ENCODE measurements at regions not wholly inside any gene's neighbourhood (a gene's known extent, or its start where the extent isn't known, plus 50 kb on each side); places are given as distances from the start of the nearest gene placed in this dataset.

DNA sequence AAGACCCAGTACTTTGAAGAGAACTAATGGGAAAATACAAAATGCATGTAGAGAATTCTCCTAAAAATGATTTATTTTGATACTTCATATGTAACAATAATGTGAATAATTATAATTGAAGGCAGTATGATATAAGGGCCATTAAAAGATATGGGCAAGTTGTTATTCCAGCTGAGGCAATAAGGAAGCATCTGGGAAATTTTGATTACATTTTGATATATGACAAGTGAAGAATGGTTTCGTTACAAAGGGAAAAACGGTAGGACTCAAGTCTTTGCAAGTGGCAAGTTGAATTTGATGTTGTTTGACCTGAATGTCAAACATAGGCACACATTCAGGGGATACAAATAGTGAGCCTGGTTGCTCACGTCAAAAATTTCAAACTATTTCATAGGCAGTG is 137.9 kb upstream of the TP63 start:
- H3K4me3 ChIP-seq (ENCODE audit: low read depth, low read length): no peak overlapping the region
- DNase-seq (ENCODE audit: low read depth): no peak
- TF ChIP-seq POLR2A (IDR thresholded peaks at IDR 0.05; ENCODE audit: extremely low read depth, insufficient read length): no peak
- TF ChIP-seq MYC (IDR thresholded peaks at IDR 0.05; ENCODE audit: low read depth, low read length): no peak
- TF ChIP-seq, protein P1, sequence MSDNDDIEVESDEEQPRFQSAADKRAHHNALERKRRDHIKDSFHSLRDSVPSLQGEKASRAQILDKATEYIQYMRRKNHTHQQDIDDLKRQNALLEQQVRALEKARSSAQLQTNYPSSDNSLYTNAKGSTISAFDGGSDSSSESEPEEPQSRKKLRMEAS (IDR thresholded peaks at IDR 0.05; ENCODE audit: low read depth, low read length): no peak
- TF ChIP-seq, protein P2, sequence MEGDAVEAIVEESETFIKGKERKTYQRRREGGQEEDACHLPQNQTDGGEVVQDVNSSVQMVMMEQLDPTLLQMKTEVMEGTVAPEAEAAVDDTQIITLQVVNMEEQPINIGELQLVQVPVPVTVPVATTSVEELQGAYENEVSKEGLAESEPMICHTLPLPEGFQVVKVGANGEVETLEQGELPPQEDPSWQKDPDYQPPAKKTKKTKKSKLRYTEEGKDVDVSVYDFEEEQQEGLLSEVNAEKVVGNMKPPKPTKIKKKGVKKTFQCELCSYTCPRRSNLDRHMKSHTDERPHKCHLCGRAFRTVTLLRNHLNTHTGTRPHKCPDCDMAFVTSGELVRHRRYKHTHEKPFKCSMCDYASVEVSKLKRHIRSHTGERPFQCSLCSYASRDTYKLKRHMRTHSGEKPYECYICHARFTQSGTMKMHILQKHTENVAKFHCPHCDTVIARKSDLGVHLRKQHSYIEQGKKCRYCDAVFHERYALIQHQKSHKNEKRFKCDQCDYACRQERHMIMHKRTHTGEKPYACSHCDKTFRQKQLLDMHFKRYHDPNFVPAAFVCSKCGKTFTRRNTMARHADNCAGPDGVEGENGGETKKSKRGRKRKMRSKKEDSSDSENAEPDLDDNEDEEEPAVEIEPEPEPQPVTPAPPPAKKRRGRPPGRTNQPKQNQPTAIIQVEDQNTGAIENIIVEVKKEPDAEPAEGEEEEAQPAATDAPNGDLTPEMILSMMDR (IDR thresholded peaks at IDR 0.05; ENCODE audit: low read depth, low read length): no peak

DNA sequence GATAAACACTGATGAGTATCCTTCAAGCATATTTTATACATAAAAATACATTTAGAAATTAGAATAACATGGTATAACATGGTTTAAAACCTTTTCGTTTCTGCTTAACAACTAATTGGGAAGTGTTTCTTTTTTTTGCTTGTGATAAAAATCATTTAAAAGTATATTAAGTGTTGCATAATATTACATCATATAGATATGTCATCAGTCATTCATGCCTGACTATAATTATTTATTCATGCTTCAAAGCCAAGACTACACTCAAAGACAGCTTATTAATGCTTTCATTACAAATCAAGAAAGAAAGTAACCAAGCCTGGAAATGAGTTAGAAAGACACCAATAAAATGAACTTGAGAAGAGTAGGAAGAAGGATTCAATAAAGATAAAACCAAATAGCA is 136.6 kb upstream of the TP63 start:
- TF ChIP-seq, protein P1 (IDR thresholded peaks at IDR 0.05; ENCODE audit: low read depth, low read length): no peak
- TF ChIP-seq POLR2A (IDR thresholded peaks at IDR 0.05; ENCODE audit: extremely low read depth, insufficient read length) (no peak), MYC (IDR thresholded peaks at IDR 0.05; ENCODE audit: low read depth, low read length) (no peak)
- TF ChIP-seq, protein P2 (IDR thresholded peaks at IDR 0.05; ENCODE audit: low read depth, low read length): no peak
- no peak overlapping the region for H3K4me3 ChIP-seq (ENCODE audit: low read depth, low read length)
- no peak for DNase-seq (ENCODE audit: low read depth)

DNA sequence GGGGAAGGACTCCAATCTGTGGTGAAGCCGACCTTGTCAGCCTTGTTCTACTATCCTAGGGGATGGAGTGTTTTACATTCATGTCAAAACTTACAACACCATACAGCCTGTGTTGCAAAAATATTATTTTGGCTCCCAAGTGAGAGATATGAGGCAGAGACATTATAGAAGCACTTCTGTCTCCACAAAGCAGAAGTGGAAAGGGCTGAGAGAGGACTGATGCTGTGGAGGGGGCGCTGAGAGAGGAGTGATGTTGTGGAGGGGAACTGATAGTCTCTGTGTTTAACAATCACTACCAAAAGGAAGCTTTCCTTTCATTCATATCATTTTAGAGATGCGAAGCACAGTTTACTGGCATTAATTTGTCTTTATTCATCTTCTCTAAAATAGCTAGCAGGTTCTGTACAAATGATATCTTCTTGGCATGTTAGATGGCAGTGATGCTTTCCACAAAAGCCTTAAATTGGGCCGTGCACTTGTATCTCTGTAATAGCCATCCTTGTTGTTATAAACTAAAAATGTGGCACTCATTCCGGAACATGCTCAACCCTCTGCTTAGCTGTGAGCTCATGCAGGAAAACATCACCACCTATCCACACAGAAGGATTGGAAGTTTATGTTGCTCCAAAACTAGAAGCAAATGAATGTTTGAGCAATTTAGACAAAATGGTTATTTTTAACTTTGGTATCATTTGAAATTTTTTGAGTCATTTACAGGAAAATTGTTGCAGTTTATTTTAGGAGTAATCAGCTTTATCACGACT is 134.6 kb upstream of the TP63 start:
- TF ChIP-seq, protein P1 (IDR thresholded peaks at IDR 0.05; ENCODE audit: low read depth, low read length): no peak
- TF ChIP-seq, protein P2 (IDR thresholded peaks at IDR 0.05; ENCODE audit: low read depth, low read length): no peak
- TF ChIP-seq MYC (IDR thresholded peaks at IDR 0.05; ENCODE audit: low read depth, low read length) (no peak), POLR2A (IDR thresholded peaks at IDR 0.05; ENCODE audit: extremely low read depth, insufficient read length) (no peak)
- DNase-seq (ENCODE audit: low read depth): no peak
- no peak overlapping the region for H3K4me3 ChIP-seq (ENCODE audit: low read depth, low read length)

DNA sequence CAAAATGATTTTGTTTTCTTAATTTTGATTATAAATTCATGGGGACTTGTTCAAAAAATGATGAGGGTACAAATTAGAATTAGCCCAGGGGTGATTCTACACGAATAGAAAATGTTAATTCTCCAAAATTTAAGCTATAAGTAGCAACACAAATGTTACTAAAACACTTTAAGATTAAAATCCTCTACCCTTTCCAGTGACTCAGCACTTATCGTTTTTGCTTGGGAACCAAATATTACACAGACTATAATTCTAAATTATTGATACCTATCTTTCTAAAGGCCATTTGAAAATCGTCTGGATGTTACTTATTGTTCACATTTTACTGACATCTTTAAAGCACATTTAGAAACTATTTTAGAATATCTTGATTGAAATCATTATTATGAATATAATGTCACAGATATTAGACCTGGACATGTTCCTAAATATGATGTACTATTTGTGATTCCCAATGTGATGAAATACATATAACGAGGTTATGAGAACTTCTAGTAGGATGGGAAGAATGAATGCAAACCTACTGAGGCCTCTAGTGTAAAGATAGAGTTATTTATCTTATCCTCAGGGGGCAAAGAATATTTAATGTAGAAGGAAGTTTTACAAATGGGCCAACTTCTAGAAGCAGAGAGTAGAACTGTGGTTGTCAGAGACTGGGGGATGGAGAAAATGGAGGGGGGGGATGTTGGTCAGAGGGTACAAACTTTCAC is 132.0 kb upstream of the TP63 start:
- no peak for DNase-seq (ENCODE audit: low read depth)
- H3K4me3 ChIP-seq (ENCODE audit: low read depth, low read length): no peak overlapping the region
- TF ChIP-seq, protein P2 (IDR thresholded peaks at IDR 0.05; ENCODE audit: low read depth, low read length): no peak
- no peak for TF ChIP-seq POLR2A (IDR thresholded peaks at IDR 0.05; ENCODE audit: extremely low read depth, insufficient read length)
- no peak for TF ChIP-seq MYC (IDR thresholded peaks at IDR 0.05; ENCODE audit: low read depth, low read length)
- TF ChIP-seq, protein P1 (IDR thresholded peaks at IDR 0.05; ENCODE audit: low read depth, low read length): no peak

DNA sequence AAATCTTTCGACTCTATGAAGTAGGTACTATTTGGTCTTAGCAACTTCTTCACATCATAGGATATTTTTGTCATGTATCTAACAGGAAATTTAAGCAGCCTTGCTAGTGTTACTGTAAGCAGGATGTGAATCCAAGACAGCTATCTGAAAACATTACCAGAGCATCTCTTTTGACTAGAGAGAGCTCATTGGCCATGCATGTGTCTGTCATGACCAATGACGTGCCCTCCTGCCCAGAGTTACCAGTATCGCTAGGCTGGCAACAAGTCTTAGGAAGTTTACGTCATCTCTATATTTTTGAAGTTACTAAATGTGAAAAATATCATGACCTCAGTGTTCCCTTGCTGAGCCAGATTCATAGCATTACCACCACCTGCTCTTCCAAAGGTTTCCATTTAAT is 130.9 kb upstream of the TP63 start:
- no peak overlapping the region for H3K4me3 ChIP-seq (ENCODE audit: low read depth, low read length)
- DNase-seq (ENCODE audit: low read depth): no peak
- TF ChIP-seq, protein P2 (IDR thresholded peaks at IDR 0.05; ENCODE audit: low read depth, low read length): no peak
- TF ChIP-seq MYC (IDR thresholded peaks at IDR 0.05; ENCODE audit: low read depth, low read length): no peak
- TF ChIP-seq, protein P1 (IDR thresholded peaks at IDR 0.05; ENCODE audit: low read depth, low read length): no peak

Data from NB4 (cell line).